HG02885 (cell line): ENCODE measurements at regions not wholly inside any gene's neighbourhood (a gene's known extent, or its start where the extent isn't known, plus 50 kb on each side); places are given as distances from the start of the nearest gene placed in this dataset.
"Not testable (repeated sequence)": the region's sequence is repeated elsewhere in the genome, so short reads cannot be mapped to it uniquely, and the experiment has no call there.

Source experiments
- ATAC-seq: cut with Tn5 transposase; IDR thresholded peaks from one replicate; pipeline ENCODE4 v1.9.1; 2021; ENCODE audit warnings: mild to moderate bottlenecking; ENCODE audit not compliant: unreplicated experiment, poor library complexity

DNA sequence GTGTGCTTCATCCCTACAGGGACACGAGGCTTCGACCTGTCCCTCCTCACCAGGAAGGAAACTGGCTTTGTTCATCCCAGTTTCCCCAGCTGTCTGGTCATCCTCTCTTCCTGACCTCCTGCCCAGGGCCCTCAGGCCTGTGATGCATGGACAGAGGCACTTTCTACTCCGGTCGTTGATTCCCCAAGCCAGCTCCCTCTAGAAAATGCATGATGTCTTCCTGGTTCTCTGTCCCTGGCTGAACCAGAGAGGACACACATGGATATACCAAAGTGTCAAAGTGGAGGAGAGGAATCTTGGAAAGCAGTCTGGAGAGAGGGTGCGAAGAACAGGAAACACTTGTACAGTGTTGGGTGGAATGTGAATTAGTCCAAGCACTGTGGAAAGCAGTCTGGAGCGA is 501.4 kb downstream of the TMEM121 start:
- ATAC-seq = not testable (repeated sequence)

DNA sequence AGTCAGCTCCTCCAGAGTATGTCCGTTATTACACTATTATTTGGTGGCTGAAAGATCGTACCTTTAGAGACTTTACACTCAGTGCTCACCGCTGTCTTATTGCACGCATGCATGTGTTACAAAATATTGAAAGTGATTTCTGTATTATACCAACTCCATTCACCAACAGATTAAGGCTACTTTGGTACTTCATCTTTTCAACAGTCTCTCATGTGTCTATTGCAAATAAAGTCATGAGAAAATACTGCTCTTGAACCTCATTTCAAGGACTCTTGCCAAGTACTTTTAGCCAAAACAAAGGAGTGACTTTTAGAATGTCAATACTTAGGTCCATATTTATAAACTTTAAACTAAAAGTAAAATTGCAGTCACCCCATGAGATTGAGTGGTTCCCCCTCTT is 503.6 kb downstream of the TMEM121 start:
- no peak for ATAC-seq

DNA sequence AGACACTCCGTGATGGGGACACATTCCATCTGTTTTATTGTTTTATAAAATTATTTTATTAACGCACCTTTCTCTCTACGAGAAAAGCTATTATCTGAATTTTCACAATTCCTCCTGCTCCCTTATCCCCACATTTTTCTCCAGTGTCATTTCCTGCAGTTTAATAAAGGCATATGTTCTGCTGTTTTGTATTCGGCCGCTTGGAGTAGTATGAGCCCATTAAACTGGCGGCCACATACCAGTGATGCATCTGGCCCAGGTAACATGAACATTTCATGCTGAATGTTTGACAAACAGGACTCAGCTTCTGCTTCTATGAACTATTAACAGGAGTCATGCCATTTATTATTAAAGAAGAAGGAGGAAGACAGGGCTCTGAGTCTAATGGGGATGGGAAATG is 511.0 kb downstream of the TMEM121 start:
- no peak for ATAC-seq

DNA sequence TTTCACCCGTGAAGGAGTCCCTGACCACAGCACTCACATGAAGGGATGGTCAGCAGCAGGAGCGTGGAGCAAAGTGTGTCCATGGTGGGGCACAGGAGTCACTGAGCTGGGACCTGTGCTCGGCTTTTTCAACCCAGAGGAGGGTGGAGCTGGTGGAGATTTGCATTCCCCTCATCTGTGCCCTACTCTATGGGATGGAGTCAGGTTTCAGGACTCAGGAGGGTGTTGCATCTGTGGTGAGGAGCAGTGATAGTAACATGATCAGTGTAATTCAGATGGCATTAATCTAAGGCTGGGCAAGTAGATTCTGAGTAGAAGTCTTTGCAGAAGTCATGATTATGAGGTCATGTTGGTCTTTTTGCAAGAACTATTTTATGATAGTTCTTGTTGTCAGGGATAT is 511.9 kb downstream of the TMEM121 start:
- ATAC-seq = no peak

DNA sequence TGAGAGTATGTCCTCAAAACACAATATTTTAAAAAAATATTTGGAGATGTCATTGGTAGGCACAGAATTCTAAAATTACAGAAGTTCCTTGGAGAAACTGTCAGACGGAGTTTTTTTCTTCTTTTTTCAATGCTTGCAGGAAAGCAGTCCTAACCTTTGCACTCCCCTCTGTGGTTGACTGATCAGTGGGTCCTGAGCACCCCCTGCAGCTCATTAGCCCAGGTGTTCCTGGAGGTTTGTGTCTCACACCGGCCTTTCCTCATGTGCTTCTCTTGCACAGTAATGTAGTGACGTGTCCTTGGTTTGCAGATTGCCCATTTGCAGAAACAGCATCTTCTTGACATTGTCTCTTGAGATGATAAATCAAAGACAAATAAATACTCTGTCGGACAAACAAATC is 513.0 kb downstream of the TMEM121 start:
- ATAC-seq = no peak

DNA sequence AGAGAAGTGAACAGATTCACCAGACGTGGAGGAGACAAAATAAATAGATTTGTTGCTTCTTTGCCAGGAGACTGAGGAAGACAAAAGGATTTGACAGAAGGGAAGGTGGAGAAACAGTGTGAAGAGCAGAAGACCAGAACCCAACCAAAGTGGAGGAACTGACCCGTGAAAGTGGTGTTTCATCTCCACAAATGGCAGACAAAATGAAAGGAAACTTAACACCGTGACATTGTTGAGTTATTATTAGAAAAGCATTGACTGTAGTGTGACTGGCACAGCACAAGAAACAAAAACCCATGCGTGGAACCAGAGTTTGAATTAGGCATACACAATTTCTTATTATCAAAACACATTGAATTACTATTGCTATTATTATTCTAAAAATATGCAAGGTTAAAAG is 518.1 kb downstream of the TMEM121 start:
- no peak for ATAC-seq

DNA sequence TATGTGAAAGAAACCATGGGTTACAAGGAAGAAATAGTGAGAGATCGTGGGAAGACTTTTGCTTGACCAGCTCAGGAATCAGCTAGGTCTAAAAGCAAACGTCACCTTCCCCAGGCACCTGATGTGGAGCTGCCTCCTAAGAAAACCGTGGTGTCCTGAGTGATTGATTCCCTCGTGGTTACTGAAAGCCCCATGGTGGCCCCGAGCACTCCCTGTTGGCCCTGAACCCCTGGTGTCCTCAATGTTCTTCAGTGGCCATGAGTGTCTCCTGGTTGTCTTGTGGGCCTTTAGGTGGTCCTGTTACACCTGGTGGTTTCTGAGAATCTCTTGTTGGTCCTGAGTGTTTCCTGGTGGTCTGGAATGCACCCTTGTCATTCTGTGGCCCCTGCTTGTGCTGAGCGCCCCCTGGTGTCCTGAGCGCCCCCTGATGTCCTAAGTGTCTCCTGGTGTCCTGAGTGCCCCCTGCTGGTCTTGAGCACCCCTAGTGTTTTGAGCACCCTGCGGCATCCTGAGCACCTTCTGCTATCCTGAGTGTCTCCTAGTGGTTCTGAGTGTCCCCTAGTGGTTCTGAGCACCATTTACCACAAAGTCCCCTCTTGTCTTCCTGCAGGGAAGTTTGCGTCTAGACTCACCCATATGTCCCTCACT is 518.7 kb downstream of the TMEM121 start:
- no peak for ATAC-seq

DNA sequence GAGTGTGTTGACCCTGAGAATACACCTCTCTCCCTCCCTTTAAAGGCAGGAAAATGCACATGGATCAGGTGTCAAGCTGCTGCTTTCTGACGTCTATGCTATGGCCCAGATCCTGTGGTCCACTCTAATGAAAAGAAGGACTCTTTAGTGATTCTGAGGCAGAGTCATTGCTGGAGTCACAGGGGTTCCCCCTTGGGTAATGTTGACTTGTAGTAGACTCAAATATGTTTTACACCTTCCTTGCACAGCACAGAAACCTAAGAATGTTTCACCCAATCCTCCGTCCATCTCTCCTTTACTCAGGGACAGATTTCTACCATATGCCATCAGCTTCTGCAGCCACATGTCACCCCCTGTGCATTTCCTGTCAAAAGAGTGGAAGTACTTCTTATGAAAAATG is 525.4 kb downstream of the TMEM121 start:
- no peak for ATAC-seq

DNA sequence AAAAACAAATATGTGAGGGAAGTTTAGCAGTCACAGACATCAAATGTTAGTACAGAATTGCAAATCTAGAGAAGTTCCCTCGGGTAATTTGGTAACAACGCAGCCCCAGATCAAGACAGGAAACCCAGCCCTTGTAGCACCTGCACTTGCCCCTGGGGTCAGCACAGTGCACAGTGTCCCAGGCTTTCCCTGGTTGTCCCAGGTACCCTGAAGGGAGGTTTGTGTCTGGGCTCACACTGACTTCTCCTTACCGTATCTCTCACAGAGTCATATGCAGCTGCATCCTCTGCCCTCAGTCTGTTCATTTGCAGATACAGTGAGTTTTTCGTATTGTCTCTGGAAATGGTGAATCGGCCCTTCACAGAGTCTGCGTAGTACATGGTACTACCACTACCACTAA is 528.9 kb downstream of the TMEM121 start:
- no peak for ATAC-seq

DNA sequence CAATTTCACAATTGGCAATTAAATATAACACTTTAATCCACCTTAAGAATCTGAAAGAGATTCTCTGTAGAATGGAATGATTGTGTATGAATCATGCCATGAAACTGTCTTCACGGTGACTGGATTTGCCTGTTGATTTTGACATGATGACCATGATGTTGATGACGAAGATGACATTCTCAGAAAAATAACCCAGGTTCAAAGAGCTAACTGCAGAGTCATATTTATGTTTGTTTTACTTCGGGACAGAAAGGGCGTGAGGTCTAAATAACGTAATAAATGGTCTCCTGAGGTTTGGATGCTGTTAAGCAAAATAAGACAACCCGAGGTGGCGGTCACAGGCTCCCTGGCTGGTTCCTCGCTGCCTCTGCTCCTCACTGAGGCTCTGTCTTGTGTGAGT is 532.0 kb downstream of the TMEM121 start:
- ATAC-seq = no peak

DNA sequence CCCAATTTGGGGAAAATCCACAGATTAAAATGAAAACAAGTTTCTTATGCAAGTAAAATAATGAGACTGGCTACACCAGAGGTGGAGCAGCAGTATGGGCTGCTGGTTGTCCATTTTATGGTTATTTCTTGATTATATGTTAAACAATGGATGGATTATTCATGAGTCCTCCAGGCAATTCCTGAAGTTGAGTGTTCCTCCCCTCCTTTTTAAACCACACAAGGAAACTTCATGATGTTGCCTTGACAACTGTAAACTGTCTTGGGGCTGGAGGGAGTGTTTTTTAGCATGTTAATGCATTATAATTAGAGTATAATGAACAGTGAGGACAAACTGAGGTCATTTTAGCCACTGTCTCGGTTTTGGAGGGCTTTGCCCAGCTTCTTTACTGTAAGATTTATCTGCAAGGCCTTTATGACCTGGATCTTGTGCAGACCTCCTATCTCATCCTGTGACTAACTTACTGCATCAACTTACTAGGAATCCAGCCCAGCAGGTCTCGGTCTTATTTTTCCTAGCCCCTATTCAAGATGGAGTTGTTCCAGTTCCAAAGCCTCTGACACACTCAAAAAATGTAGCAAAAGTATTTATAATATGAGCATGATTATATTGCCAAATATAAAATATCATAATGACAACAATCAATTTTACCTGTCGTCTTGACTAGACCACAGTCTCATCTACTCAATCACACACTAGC is 534.0 kb downstream of the TMEM121 start:
- ATAC-seq = no peak

DNA sequence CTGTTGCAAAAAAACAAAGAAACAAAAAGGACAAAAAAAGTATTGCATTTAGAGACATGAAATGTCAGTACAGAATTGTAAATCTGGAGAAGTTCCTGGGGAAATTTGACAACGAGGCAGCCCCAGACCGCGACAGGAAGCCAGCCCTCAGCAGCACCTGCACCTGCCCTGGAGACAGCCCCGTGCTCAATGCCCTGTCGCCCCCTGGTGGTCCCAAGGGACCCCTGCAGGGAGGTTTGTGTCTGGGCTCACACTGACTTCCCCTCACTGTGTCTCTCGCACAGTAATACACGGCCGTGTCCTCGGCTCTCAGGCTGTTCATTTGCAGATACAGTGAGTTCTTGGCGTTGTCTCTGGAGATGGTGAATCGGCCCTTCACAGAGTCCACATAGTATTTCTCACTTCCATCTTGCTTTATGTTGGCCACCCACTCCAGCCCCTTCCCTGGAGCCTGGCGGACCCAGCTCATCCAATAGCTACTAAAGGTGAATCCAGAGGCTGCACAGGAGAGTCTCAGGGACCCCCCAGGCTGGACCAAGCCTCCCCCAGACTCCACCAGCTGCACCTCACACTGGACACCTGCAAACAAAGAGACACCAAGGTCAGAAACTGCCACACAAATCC is 535.6 kb downstream of the TMEM121 start:
- ATAC-seq = not testable (repeated sequence)

DNA sequence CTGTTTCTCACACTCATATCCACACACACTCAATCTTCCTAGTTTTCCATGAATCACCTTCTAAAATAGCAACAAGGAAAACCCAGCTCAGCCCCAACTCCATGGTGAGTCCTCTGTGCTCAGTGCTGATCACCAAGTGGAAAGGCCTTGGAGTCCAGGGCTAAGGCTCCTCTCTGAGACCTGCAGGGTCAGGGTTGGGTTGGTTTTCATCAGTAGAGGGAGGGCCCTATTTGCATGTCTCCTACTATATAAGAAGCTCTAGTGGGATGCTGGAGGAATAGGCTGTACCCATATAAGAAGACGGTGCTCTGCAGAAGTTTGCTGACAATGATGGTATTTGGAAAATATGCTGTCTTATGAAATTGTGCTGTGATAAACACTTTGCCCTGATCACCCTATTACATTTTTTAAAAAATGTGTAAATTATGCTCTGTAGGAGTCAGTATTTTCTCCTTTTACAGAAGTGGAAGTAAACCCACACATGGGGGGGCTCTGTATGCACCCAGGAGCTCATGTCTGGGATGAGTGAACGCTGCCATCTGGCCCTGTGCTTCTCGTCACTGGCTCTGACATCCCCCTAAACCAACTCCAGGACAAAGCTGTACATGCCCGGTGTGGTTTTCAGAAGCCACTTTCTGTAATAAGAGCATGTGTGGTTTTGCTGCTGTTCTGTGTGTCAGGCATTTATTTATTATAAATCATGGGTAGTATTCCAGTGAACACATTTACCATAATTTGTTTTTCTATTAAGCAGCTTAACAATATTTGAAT is 536.3 kb downstream of the TMEM121 start:
- ATAC-seq = no peak

DNA sequence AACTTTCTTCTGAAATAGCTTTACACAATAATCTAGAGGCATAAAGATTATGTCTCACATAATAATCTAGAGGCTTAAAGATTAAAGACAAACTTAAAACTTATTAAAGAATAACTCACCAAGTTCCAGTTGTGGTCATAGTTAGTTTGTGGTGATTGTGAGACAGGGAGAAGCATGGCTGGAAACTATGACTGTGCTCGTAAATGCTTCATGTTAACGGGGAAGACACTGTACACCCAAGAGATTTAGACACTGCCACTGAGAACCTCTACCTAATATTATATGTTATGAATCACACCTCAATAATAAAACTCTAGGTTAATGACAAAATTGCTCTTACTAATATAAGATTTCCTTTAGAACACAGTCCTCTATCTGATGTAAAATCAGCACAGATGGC is 541.6 kb downstream of the TMEM121 start:
- no peak for ATAC-seq

DNA sequence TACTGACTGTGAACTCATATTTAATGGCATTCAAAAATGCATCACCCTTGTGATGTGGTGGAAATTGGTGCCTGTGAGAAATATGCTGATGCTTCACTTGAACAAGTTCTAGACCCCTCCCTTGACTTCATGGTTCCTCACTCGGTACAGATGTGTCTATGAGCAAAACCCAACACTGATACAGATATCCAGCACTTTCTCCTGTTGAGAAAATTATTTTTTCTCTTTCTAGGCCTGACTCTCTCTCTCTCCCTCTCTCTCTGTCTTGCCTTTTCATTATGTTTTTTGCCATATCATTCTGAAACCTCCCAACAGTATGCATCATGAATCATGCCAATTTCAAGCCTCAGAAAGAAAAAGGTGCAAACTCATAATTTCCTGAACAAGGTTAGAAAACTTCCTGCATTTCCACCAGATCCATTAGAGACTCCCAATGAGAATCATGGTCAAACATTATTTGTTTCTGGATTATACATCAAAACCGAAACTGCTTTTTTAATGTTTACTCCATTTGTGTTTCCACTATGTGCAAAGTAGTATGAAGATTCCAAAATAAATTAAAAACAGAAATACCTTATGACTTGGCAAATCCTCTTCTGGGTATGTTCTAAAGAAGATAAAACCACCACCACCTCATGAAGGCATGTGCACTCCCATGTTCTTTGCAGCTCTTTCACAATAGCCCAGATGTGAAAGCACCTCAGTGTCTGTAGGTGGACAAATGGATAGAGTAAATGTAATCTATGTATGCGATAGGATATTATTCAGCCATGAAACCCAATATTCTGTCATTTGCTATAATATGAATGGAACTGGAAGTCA is 543.6 kb downstream of the TMEM121 start:
- ATAC-seq = no peak

DNA sequence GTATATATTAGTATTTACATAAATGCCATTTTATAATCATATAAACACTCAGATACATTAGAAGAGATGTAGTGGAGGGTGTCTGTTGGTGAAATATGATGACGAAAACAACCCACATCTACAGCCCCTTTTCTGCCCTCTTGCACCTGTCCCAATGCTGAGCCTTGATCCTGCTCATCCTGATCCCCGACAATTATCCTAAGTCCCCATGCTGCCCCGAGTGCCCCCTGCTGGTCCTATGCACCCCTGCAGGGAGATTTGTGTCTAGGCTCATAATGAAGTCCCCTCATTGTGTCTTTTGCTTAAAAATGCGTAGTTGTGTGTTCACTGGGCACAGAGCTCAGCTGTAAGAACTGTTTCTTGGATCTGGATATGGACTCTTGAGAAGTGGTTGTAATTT is 554.5 kb downstream of the TMEM121 start:
- no peak for ATAC-seq

DNA sequence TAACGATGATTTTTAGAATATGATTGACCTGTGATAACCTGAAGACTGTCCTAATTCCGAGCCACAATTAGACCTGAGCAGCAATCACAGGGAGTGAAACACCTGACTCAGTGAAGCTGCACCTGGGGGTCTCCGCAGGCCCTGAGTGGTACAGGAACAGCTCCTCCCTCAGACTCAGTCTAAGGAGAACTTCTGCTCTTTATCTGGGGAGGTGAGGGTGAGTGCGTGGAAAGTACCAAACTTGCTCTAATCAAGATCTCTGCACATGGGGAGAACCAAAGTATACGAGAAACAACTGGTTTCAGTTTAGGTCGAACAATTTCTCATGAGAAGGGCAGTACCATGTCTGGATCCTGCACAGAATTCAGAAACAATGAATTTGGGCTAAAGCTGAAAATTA is 555.3 kb downstream of the TMEM121 start:
- not testable (repeated sequence) for ATAC-seq

DNA sequence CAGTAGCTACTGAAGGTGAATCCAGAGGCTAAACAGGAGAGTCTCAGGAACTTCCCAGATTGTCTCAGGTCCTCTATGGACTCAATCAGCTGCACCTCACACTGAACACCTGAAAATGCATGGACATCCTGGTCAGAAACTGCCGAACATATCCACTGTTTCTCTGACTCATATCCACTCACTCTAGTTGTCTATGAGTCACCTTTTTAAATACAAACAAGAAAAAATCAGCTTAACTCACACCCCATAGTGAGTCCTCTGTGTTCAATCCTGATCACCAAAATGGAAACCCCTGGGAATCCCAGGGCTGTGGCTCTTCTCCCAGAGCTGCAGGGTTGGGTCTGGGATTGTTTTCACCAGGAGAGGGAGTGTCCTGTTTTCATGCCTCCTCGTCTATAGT is 556.7 kb downstream of the TMEM121 start:
- ATAC-seq = no peak

DNA sequence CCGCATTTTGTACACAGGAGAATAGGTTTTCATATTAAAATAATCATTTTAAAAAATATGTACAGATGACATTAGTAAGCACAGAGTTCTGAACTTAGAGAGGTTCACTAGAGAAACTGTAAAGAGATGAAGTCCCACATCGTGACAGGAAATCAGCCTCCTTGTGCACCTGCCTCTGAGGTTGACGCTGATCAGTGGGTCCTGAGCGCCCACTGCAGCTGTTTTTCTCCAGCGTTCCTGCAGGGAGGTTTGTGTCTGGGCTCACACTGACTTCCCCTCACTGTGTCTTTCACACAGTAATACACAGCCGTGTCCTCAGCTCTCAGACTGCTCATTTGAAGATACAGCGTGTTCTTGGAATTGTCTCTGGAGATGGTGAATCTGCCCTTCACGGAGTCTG is 561.5 kb downstream of the TMEM121 start:
- no peak for ATAC-seq

DNA sequence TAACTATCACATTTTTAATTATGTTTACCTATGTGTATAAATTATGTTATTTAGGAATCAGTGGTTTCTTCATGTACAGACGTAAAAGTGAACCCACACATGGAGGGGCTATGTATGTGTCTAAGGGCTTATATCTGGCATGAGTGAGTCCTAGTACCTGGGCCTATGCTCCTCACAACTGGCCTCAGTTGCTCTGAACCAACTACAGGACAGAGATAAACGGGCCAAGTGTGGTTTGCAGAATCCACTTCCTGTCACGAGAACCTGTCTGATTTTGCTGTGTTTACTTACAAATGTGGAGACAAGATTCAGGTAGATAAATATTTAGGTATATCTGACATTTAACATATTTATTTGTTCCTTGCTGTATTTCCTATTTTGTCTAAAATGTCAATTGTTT is 562.5 kb downstream of the TMEM121 start:
- not testable (repeated sequence) for ATAC-seq
